NCI-H510A (cell line): ENCODE measurements at regions not wholly inside any gene's neighbourhood (a gene's known extent, or its start where the extent isn't known, plus 50 kb on each side); places are given as distances from the start of the nearest gene placed in this dataset.

Experiments used
- DNase-seq: peaks from one replicate; lab custom pipeline; 2025; lab: John Stamatoyannopoulos, UW

DNA sequence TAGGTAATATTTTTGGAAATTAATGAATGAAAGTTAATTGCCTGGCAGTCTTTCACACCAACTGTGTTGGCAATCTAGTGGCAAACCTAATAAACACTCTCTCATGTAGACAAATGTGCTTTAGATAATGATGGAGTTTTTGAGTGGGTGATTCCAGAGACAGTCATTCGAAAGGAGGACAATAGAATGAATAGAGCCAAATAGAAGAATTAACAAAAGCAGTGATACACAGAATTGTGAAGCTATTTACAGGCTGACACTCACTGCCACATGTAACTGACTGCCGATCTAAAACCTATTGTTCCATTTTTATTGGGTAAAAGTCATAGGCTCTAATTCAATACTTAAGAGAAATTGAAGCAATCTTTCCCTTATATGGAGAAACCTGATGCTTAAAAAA lies 338.5 kb downstream of the PCDH7 start:
- no peak for DNase-seq

DNA sequence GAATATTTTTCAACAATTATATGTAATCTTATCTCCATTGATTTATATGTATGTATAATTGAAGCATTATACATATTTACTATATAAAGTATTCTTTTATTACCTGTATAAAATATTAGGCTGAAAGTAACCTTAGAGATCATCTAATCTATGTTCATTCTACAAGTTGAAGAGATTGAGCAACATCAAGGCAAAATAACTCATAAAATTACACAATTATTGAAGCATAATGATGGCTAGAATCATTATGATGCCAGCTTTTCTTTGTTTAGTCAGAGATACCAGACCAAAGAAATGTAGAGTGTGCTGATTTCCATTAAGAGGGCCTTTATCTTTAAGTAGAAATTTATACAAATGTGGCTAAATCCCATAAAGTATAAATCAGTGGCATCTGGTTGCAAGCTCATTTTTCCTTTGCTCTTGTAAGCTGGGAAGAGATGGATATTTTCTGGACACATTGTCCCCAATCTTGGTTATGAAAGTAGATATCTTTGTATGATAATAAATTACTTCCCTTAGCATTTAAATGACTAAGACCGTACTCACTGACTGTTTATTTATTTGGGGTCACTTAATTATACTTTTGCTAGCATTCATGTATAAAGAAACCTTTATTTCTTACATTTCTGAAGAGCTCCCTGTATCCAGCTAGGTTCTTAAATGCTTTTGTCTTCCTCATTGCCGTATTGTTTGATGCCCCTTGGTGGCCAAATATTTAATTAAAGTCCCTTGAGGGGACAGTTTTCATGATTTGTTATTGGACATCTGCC lies 339.8 kb downstream of the PCDH7 start:
- no peak for DNase-seq

DNA sequence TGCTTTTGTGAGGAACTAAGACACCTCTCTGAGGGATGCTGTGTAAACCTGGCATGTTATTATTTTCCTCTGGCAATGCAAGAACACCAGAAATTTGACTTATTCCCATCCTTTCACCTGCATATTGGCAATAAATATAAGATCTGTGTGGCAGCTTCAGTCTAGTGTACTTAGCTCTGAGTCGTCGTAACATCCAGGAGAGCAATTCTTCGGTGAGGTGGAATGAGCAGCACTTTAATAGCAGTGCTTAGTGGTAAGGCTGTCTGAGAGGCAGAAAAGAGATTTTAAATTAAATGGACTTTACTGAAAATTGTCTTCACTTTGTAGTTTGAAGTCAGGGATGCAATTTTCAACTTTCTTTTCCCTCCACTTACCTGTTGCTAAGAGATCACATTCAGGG lies 344.9 kb downstream of the PCDH7 start:
- no peak for DNase-seq

GRCh38 chr4:31068257-31069075 lies 348.3 kb downstream of the PCDH7 start:
- no peak for DNase-seq

DNA sequence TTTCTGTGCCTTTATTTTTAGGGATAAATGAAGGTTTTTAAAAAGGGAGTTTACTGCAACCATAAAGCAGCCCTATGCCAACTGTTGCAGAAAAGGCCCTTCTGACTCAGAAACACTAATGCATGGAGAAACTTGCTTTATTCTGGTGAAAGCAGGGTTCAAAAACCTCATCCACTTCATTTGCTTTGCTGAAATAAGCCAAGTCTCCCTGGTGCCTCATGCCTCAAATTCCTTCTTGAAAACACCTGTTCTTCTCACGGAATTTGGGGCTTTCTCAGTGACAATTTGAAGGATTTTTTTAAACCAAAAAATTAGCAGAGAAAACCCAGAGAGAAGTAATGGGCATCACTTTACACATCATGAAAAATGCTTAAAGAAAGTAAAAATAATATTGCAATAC lies 349.0 kb downstream of the PCDH7 start:
- no peak for DNase-seq

DNA sequence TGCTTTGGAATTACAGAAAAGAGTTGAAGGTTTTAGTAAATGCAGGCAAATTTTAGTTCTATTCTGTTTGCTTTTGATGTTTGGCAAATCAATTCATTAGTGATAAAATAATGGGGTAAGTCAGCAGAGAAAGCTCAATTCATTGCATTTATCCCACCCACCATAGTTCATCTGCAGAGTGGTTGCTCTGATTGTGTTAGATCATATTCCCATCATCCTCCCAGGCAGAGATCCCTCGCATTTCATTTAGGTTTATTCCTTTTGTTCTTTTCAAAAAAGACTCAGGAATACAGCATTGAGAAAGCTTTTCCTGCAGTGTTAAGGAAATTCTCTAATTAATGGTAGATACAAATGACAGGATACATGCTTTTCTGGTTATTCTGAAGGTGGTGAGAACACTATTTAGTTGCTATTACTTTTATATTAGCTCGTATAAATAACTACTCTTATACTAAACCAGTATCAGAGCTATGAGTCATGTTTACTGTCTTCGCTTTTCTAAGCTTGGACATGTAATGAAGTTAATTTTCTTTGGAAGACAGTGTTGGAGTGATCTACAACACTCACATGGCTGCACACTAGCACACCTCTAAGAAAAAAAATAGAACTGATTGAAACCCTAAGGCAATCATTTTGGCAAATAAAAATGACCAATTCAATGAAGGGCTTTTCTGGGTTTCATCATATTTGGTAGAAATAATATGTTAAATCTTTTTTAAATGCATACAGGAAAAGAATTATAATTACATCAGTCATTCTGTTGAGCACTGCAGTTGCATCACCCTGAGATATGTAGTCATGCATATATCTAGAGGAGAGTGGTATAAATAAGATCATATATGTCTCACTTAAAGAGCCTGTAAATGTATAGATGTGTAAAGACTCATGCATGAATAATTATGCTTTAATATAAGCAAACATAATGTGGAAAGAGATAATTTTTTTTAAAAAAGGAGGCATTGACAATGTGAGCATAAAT lies 351.6 kb downstream of the PCDH7 start:
- DNase-seq = no peak

DNA sequence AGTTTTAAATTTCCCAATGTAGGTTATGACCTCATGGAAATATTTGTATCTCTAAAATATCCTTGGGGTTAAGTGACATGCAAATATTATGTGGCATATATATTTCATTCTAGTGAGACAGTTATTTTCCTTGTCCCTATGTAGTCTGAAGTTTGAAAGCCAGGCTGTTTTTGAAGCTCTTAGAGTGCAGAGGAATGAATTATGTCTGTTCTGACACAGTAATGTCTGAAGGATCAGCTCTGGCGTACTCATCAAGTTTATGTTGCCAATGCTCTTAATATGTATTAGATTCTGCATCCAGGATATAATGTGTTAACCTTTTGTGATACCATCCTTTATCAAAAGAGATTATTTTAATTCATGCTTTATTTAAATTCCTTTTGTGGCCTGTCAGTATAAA lies 355.8 kb downstream of the PCDH7 start:
- no peak for DNase-seq

DNA sequence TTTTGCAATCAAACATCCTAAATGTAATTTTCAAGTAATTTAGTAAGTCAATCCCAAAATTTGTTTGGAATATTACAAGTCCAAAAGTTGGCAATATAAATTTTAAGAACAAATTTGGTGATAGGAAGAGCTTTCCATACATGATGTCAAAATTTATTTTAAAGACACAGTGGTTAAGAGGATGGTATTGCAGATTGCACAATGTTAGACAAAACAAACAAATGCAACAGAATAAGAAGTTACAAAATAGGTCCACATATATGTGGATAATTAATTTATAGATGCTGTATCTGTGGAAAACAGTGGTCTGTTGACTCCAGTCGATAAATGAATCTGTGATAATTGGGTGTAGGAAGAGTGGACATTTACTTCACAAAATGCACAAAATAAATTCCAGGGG lies 358.5 kb downstream of the PCDH7 start:
- DNase-seq = no peak

GRCh38 chr4:31080887-31081286 lies 360.7 kb downstream of the PCDH7 start:
- DNase-seq = no peak

- DNase-seq = no peak
Observed at GRCh38 chr4:31081366-31081765, 361.2 kb downstream of the PCDH7 start.

GRCh38 chr4:31083456-31083855 lies 363.3 kb downstream of the PCDH7 start:
- DNase-seq = no peak

DNA sequence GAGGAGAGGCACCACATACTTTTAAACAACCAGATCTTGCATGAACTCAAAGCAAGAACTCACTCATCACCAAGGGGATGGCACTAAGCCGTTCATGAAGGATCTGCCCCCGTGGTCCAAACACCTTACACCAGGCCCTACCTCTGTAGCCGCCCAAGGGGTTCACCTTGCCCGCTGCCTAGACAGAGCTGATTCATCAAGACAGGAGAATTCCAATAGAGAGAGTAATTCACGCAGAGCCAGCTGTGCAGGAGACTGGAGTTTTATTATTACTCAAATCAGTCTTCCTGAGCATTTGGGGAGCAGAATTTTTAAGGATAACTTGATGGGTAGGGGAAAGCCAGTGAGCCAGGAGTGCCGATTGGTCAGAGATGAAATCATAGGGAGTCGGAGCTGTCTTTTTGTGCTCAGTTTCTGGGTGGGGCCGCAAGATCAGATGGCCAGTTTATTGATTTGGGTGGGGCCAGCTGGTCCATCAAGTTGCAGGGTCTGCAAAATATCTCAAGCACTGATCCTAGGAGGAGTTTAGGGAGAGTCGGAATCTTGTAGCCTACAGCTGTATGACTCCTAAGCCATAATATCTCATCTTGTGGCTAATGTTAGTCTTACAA lies 364.7 kb downstream of the PCDH7 start:
- no peak for DNase-seq

DNA sequence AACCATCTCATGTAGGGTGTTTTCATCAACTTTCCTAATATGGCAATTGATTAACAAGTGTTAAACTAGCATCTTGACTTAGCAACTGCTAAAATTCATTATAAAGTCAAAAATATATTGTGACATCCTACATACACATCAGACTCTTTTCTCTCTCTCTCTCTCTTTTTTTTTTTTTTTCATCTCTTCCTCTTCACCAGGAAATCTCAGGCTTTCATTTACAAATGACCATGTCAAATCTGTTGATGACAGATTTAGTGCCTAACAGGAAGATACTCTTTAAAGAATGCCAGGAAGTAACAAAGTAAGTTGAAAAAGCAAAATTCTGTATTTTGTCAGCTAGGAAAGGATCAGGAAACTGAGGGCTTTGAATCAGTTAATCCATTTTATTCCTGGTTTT lies 365.5 kb downstream of the PCDH7 start:
- DNase-seq = no peak

GRCh38 chr4:31086756-31087330 lies 366.7 kb downstream of the PCDH7 start:
- no peak for DNase-seq

DNA sequence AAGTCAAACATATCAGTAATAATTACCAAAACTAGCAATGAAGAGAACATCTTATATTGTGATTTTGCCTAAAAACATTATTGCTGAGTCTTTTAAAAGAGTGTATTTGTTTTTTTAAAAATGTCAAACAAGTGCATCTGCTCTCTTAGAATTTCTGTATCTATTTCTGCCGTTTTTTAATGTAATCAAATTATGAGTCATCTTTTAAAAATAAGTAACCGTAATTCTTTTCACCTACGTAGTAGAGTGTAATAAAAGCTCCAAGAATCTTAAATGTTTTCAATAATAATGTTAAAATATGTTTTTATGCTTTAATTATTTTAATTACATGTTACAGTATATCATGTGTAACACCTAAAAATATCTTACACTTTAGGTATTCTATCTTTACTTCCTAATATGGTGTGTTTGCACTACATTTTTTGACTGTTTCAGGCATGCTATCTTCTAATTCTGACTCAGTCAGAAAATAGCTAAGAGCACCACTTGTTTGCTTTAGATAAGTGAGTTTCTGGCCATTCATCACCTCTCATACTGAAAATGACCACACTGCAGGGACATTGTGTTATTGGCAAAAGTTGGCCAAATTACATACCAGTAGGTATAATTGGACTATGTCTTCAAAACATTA lies 368.5 kb downstream of the PCDH7 start:
- no peak for DNase-seq

GRCh38 chr4:31089815-31090214 lies 369.6 kb downstream of the PCDH7 start:
- DNase-seq = peak; percentile 19

GRCh38 chr4:31094474-31094873 lies 374.3 kb downstream of the PCDH7 start:
- DNase-seq = no peak

- no peak for DNase-seq
Observed at GRCh38 chr4:31097999-31098398, 377.8 kb downstream of the PCDH7 start.

DNA sequence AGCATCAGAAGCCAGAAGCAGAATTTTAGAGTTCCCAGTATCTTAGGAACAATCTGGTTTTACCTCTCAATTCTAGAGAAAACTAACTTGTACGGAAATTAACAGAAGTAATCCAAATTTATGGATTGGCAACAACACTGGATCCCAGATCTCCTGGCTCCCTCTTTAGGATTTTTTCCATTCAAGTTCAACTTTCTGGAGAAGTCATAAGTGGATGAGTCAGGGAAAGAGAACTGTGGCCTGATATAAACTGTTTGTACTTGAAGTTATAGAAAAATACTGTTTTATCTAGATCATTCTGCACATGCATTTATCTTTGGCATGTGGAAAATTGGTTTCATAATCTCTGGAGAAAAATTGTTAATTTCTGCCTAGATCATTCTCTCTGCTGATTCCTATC lies 380.4 kb downstream of the PCDH7 start:
- no peak for DNase-seq

GRCh38 chr4:31104043-31104442 lies 383.9 kb downstream of the PCDH7 start:
- DNase-seq = no peak

DNA sequence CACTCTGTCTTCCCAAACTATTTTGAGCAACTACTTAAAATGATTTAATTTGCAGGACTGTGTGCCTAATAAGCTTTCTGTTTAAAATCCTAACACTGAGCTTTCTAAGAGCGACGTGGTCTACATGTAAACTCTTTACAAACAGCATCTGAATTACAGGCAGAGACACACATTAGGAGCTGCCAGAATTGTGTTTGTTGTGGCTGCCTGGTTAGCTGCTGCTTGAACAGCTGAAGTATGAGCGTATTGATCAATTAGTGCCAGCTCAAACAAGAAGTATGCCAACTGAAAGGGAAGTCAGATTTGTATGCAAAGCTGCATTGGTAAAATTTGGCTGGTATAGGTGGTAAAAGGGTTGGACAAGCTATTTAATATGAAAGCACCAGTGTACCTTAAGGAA lies 384.4 kb downstream of the PCDH7 start:
- no peak for DNase-seq
